PFSK-1 (cell line): ENCODE measurements at regions not wholly inside any gene's neighbourhood (a gene's known extent, or its start where the extent isn't known, plus 50 kb on each side); places are given as distances from the start of the nearest gene placed in this dataset.

Experiments
- FOXP2 ChIP-seq: optimal IDR thresholded peaks from 2 replicates; pipeline ENCODE3; 2011; ENCODE audit warnings: borderline replicate concordance, control low read depth, inconsistent platforms; ENCODE audit not compliant: insufficient read depth; ENCODE audit errors: extremely low read length, extremely low read depth
- POLR2AphosphoS5 ChIP-seq: IDR thresholded peaks from 2 replicates; pipeline ENCODE4 v1.6.1; 2012; ENCODE audit warnings: low read depth, mild to moderate bottlenecking, control low read depth, low read length, moderate library complexity
- REST ChIP-seq, 2 experiments: IDR thresholded peaks; 2 replicates each; pipeline versions ENCODE4 v1.6.1 to v1.8.0; 2011 to 2012; ENCODE audit warnings: low read depth in 2 of 2, low read length in 2 of 2, control low read depth in 1 of 2, inconsistent platforms in 1 of 2, mild to moderate bottlenecking in 1 of 2, moderate library complexity in 1 of 2; ENCODE audit not compliant: insufficient read depth in 1 of 2
- SIN3A ChIP-seq: IDR thresholded peaks from 2 replicates; pipeline ENCODE4 v1.6.1; 2012; ENCODE audit warnings: mild to moderate bottlenecking, low read length, moderate library complexity, borderline replicate concordance; ENCODE audit not compliant: insufficient read depth
- TAF1 ChIP-seq: IDR thresholded peaks from 2 replicates; pipeline ENCODE4 v1.6.1; 2012; ENCODE audit warnings: low read length, control low read depth, borderline replicate concordance; ENCODE audit not compliant: insufficient read depth

- TF ChIP-seq POLR2AphosphoS5 (no peak), SIN3A (no peak), REST (IDR thresholded peaks at IDR 0.05; ENCODE audit: insufficient read depth in 1 of 2, low read depth in 2 of 2, low read length in 2 of 2) (no peak), FOXP2 (no peak), TAF1 (no peak)
Observed at GRCh38 chr4:36494747-36495146, 213.3 kb downstream of the DTHD1 start.

- no peak for TF ChIP-seq POLR2AphosphoS5
- no peak for TF ChIP-seq SIN3A
- TF ChIP-seq TAF1 = no peak
- TF ChIP-seq FOXP2 = no peak
- TF ChIP-seq REST (IDR thresholded peaks at IDR 0.05; ENCODE audit: insufficient read depth in 1 of 2, low read depth in 2 of 2, low read length in 2 of 2) = no peak
Observed at GRCh38 chr4:36502350-36502749, 220.9 kb downstream of the DTHD1 start.

GRCh38 chr4:36508394-36508793 is 227.0 kb downstream of the DTHD1 start:
- TF ChIP-seq TAF1 = no peak
- no peak for TF ChIP-seq SIN3A

- TF ChIP-seq FOXP2 = no peak
- TF ChIP-seq REST (IDR thresholded peaks at IDR 0.05; ENCODE audit: insufficient read depth in 1 of 2, low read depth in 2 of 2, low read length in 2 of 2) = no peak
- no peak for TF ChIP-seq POLR2AphosphoS5
- TF ChIP-seq SIN3A = no peak
- TF ChIP-seq TAF1 = no peak
Observed at GRCh38 chr4:36509845-36510244, 228.4 kb downstream of the DTHD1 start.

- TF ChIP-seq FOXP2 = no peak
- no peak for TF ChIP-seq REST (IDR thresholded peaks at IDR 0.05; ENCODE audit: insufficient read depth in 1 of 2, low read depth in 2 of 2, low read length in 2 of 2)
- no peak for TF ChIP-seq TAF1
- TF ChIP-seq POLR2AphosphoS5 = no peak
- no peak for TF ChIP-seq SIN3A
Observed at GRCh38 chr4:36511785-36512184, 230.4 kb downstream of the DTHD1 start.
